GM13976 (cell line): ENCODE measurements at regions not wholly inside any gene's neighbourhood (a gene's known extent, or its start where the extent isn't known, plus 50 kb on each side); places are given as distances from the start of the nearest gene placed in this dataset.

ENCODE experiments used
- DNase-seq: peaks from one replicate; pipeline ENCODE4 v3.0.0; 2012; ENCODE audit warnings: low spot score
- in situ Hi-C: fragments of 300-500 bp; cut with MboI; formaldehyde crosslinking; loops from one replicate; pipeline ENCODE4 v1.12.0; 2022; ENCODE audit warnings: low sequenced_read_pairs, mixed read lengths, inconsistent platforms; ENCODE audit not compliant: unreplicated experiment
- TF ChIP-seq, protein P1 (sequence below): IDR thresholded peaks from 2 replicates; pipeline ENCODE4 v1.5.1; 2012; ENCODE audit warnings: borderline replicate concordance, mild to moderate bottlenecking; ENCODE audit not compliant: insufficient read depth; ENCODE audit errors: extremely low read depth, missing control alignments, control extremely low read depth

DNA sequence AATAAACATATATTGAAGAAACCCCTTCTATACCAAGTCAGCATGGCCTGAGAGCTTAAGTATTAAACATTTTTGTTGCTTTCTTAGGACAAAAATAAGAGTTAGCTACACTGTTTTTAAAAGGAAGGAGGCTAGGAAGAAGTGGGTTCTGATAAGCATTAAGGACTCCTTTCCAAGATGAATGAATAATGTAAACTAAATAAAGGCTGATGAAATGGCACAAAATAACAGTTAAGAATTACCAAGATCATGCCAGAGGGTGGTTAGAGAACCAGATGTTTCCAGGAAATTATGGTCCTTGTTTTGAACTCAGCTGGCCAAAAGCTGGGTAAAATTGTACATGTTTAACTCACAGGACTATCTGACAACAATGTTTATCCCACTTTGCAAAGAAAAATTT is 114.1 kb upstream of the ETS2 start:
- TF ChIP-seq, protein P1, sequence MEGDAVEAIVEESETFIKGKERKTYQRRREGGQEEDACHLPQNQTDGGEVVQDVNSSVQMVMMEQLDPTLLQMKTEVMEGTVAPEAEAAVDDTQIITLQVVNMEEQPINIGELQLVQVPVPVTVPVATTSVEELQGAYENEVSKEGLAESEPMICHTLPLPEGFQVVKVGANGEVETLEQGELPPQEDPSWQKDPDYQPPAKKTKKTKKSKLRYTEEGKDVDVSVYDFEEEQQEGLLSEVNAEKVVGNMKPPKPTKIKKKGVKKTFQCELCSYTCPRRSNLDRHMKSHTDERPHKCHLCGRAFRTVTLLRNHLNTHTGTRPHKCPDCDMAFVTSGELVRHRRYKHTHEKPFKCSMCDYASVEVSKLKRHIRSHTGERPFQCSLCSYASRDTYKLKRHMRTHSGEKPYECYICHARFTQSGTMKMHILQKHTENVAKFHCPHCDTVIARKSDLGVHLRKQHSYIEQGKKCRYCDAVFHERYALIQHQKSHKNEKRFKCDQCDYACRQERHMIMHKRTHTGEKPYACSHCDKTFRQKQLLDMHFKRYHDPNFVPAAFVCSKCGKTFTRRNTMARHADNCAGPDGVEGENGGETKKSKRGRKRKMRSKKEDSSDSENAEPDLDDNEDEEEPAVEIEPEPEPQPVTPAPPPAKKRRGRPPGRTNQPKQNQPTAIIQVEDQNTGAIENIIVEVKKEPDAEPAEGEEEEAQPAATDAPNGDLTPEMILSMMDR = no peak
- DNase-seq = no peak
- in situ Hi-C loops = no loop called here

DNA sequence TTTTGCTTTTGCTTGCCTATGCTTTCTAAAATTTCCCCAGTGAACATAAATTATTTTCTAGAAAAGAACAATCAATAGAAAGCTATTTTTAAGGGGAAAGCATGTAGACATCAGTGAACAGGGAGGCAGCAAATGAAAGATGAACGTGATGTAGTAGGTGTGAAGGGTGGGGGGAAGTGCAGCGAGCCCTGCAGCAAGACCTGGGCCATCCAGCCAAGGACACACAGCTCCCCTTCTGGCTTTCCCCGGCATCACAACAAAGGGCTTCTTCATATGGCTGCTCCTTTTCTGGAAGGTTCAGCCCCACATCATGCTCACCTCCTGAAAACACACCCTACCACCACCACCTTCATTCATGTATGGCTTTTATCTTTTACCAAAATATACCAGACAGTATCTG is 109.2 kb upstream of the ETS2 start:
- DNase-seq = no peak
- in situ Hi-C loops = no loop called here
- TF ChIP-seq, protein P1 = no peak

DNA sequence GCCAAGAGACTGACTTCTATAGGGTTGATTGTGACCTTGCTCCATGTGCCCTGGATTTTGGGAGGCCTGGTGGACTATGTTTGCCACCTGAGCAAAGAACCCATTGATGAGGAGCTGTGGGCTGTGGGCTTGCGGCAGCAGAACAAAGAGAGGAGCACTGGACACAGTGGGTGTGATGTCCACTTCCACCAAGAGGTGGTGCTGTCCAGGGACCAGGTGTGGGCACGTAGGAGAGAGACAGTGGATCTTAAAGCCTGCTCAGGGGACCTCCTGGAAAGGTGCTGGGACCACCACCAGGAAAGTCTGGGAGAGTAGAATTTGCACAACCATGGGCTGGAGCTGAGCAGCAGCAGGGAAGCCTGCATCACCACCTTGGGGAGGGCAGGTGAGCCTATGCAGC is 106.7 kb upstream of the ETS2 start:
- TF ChIP-seq, protein P1 = no peak
- no peak for DNase-seq
- in situ Hi-C loops = no loop called here

DNA sequence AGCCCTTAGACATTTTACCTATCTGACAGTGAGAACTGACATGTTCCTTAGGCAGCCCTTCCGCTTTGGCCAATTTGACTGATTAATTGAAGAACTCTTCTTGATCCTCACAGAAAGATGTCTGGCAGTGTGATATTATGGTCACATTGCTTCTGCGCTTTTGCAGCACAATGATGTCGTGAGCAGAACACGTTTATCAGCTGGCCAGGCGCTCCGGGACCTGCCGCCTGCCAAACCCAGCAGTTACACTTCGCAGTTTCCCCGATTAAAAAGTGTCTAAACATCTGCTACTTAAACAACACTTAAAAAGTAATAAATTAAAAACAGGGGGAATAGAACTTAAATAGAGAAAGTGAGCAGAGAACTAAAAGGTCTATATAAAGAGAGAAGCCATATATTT is 103.5 kb upstream of the ETS2 start:
- no peak for DNase-seq
- in situ Hi-C loops = no loop called here
- TF ChIP-seq, protein P1 = no peak

DNA sequence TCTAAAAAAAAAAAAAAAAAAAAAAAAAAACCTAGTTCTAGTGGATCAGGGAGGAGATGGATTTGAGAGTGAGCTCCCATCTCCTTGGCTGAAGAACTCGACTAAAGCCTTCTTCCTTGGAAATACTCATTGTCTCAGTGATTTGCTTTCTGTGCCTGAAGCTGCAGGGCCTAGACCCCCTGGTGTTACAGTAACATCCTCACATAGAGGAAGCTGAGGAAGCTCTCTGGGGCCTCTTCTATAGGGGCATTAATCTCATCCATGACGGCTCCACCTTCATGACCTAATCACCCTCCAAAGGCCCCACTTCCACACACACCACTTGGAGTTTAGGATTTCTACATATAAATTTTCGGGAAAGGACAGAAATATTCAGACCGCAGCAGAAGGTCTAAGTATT is 95.9 kb upstream of the ETS2 start:
- TF ChIP-seq, protein P1 = no peak
- in situ Hi-C loops = no loop called here
- no peak for DNase-seq

DNA sequence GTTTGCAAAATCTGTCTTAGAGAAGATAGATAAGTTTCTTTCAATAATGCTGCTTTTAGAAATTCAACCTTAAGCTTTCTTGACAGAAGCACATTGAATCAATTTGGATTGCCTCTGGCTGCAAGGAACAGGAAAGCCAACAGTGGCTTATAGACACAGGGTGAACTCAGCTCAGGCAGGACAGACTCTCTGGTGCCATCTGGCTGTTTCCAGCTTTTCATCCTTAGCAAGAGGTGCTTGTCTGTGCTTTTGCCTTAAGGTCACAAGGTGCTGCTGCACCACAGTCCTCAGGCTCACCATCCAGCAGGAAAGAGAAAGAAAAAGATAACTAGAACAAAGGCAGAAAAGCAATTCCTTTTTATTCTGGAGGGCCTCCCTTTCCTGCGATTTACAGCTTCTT is 93.7 kb upstream of the ETS2 start:
- TF ChIP-seq, protein P1 = no peak
- in situ Hi-C loops = no loop called here
- peak; percentile 30 for DNase-seq

DNA sequence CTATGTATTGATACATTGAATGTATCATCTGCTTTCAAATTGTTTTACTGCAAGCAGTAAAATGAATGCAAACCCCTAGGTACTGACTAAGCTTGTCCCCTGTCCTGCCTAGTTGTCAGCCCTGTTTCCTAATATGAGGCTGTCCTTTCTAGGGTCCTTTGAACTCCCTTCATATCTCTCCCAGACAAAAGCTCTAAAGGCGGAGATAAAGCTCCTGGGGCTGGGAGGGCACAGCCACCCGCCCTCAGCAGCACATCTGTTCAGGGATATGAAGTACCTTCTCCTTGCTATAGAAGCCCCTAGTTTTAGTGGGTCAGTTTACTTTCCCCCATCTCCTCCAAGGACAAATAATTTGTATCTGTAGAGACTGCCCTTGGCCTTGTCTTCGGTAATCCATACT is 93.1 kb upstream of the ETS2 start:
- in situ Hi-C loops = no loop called here
- DNase-seq = no peak
- TF ChIP-seq, protein P1 = no peak
